HCT116 (cell line): ENCODE measurements at regions not wholly inside any gene's neighbourhood (a gene's known extent, or its start where the extent isn't known, plus 50 kb on each side); places are given as distances from the start of the nearest gene placed in this dataset.

Source experiments
- ATF3 ChIP-seq: IDR thresholded peaks from 2 replicates; pipeline ENCODE4 v1.6.1; 2012
- CEBPB ChIP-seq: IDR thresholded peaks from 2 replicates; pipeline ENCODE4 v1.6.1; 2012; ENCODE audit warnings: low read depth
- CTCF ChIP-seq, 3 experiments: fragments of 200-600 bp in 1 of 3; sonication (generic) in 1 of 3; IDR thresholded peaks in 2 of 3; conservative IDR thresholded peaks in 1 of 3; 2 replicates each; pipeline ENCODE4 v1.5.1; 2012 to 2017; ENCODE audit warnings: low read depth in 2 of 3, low read length in 2 of 3, antibody characterized with exemption in 1 of 3, borderline replicate concordance in 1 of 3, control low read depth in 1 of 3, mild to moderate bottlenecking in 1 of 3, mixed read lengths in 1 of 3, mixed run types in 1 of 3, moderate library complexity in 1 of 3; ENCODE audit not compliant: insufficient read depth in 1 of 3
- EGR1 ChIP-seq: IDR thresholded peaks from 2 replicates; pipeline ENCODE4 v1.6.1; 2012; ENCODE audit warnings: low read depth
- EZH2 ChIP-seq: fragments of 200-600 bp; sonication (generic); IDR thresholded peaks from 2 replicates; pipeline ENCODE4 v1.6.1; 2017; ENCODE audit warnings: antibody characterized with exemption, mixed run types
- EZH2phosphoT487 ChIP-seq: fragments of 200-600 bp; IDR thresholded peaks from 2 replicates; pipeline ENCODE4 v1.6.1; 2018; ENCODE audit warnings: antibody characterized with exemption, borderline replicate concordance
- JUND ChIP-seq: IDR thresholded peaks from 2 replicates; pipeline ENCODE4 v1.6.1; 2012
- POLR2A ChIP-seq: IDR thresholded peaks from 2 replicates; pipeline ENCODE4 v1.7.0; 2011; ENCODE audit warnings: borderline replicate concordance; ENCODE audit not compliant: insufficient read depth, insufficient read length; ENCODE audit errors: extremely low read depth
- POLR2AphosphoS5 ChIP-seq: IDR thresholded peaks from 2 replicates; pipeline ENCODE4 v1.6.1; 2011; ENCODE audit warnings: mild to moderate bottlenecking, low read depth, low read length, moderate library complexity
- REST ChIP-seq: IDR thresholded peaks from 2 replicates; pipeline ENCODE4 v1.6.1; 2012; ENCODE audit warnings: low read depth
- TCF7L2 ChIP-seq: IDR thresholded peaks from 2 replicates; pipeline ENCODE4 v1.7.0; 2011; ENCODE audit warnings: borderline replicate concordance, inconsistent platforms; ENCODE audit not compliant: insufficient read depth, insufficient read length; ENCODE audit errors: extremely low read depth
- ZBTB33 ChIP-seq: IDR thresholded peaks from 2 replicates; pipeline ENCODE4 v1.6.1; 2011; ENCODE audit warnings: mild to moderate bottlenecking, low read length, moderate library complexity; ENCODE audit not compliant: insufficient replicate concordance; ENCODE audit errors: extremely low read depth
- ZFX ChIP-seq: fragments of 450-650 bp; IDR thresholded peaks from 2 replicates; pipeline ENCODE4 v1.6.1; 2017

DNA sequence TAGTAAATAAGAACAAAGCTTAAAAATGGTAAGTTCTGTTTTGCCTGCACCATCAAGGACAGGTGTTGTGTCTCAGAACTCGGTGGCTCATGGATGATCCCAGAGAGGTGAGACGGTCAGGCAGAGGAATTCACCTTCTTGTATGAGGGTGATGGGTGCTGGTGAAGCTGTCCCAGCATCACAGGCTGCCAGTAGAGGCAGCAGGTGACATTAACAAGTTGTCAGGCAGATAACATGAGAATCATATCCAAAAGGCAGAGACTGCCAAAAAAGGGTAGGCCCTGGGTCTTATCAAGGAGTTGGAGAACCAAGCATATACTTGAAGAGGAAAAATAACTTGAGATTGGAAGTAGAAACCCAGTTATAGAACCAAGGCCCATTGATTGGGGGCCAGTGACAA, 437.8 kb downstream of the DYNC2H1 start:
- TF ChIP-seq POLR2A, result no peak
- no peak for TF ChIP-seq POLR2AphosphoS5
- TF ChIP-seq CTCF (IDR thresholded peaks at IDR 0.05 in 2 of 3, conservative IDR thresholded peaks at IDR 0.05 in 1 of 3; ENCODE audit: borderline replicate concordance in 1 of 3, insufficient read depth in 1 of 3, low read depth in 2 of 3, low read length in 2 of 3), result no peak
- TF ChIP-seq EGR1, result no peak
- TF ChIP-seq JUND, result no peak
- TF ChIP-seq REST, result no peak
- no peak for TF ChIP-seq EZH2phosphoT487
- TF ChIP-seq ATF3, result no peak
- no peak for TF ChIP-seq ZBTB33
- no peak for TF ChIP-seq EZH2
- TF ChIP-seq ZFX, result no peak
- TF ChIP-seq CEBPB, result no peak
- no peak for TF ChIP-seq TCF7L2
